ENCODE measurements at regions not wholly inside any gene's neighbourhood (a gene's known extent, or its start where the extent isn't known, plus 50 kb on each side); places are given as distances from the start of the nearest gene placed in this dataset.
A peak's percentile ranks its signal among the peaks of the same experiment; 100 is the strongest.
"Not testable (repeated sequence)": the region's sequence is repeated elsewhere in the genome, so short reads cannot be mapped to it uniquely, and the experiment has no call there.

- DNase-seq (ENCODE audit: low read depth): no peak
Measured at GRCh38 chr4:19095491-19096046, 1074.0 kb upstream of the LCORL start.

GRCh38 chr4:19093951-19094350 is 1072.4 kb upstream of the LCORL start:
- DNase-seq (ENCODE audit: low read depth): no peak

DNA sequence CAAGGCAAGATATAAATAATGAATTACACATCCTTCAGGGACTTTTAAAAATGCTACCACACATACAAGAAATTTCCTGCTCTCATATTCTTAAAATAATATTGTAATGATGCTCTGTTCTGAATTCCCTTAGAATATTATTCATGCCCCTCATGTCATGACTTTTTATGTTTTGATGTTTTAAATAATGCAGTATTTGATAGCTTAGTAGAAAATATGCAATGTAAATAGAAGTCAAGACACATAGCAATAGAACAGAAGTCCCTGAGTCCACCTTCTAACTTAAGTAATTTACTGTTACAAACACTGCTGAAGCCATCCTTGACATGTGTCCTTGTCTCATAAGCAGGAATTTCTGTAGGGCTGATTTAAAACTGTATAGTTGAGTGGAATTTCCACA is 1071.2 kb upstream of the LCORL start:
- DNase-seq (ENCODE audit: low read depth): no peak

DNA sequence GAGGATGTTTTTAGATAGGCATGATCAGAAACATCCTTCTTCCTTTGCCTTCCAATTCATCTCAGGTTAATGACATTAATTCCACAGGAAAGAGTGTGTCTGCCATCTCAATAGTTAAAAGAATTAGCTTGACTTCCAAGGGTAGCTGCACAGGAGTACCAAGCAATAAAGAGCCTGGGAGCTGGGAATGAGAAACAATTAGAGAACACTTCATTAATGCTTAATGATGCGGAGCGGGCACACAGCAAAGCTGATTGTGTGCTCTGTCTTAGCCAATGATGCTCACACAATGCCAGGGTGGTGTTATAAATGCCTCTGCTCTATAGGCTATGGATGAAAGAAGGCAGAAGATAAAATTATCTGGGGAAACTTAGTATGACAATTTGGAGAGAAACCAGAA is 1052.5 kb upstream of the LCORL start:
- DNase-seq (ENCODE audit: low read depth): no peak

- no peak for DNase-seq (ENCODE audit: low read depth)
Measured at GRCh38 chr4:19063662-19064061, 1042.1 kb upstream of the LCORL start.

- DNase-seq (ENCODE audit: low read depth): no peak
Measured at GRCh38 chr4:19054916-19055315, 1033.4 kb upstream of the LCORL start.

- no peak for DNase-seq (ENCODE audit: low read depth)
Measured at GRCh38 chr4:19051831-19052230, 1030.3 kb upstream of the LCORL start.

DNA sequence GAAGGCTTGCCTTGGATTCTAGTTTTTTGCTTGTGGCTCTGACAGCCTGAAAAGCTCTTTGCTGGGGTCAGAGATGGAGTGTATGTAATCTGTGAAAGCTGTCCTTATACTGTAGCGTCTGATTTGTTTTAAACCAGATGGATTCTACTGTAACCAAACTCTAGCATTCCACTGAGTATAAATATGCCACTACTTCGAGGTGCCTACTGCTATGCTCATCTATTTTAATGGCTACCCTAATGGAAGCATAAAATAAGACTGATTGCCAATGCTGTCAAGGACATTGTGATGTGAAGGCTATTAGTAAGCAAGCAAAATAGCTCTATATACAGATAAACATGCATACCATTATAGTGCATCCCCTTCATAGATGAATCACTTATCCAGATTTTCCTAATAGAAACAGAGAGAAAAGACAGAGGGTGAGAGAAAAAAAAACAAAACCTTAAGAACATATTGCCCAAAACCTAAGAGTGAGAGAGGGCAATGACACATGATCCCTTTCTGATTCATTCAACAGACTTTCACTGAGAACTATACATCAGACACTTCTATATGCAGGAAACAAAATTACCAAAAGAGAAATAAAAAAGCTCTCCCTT is 1025.8 kb upstream of the LCORL start:
- no peak for DNase-seq (ENCODE audit: low read depth)

DNA sequence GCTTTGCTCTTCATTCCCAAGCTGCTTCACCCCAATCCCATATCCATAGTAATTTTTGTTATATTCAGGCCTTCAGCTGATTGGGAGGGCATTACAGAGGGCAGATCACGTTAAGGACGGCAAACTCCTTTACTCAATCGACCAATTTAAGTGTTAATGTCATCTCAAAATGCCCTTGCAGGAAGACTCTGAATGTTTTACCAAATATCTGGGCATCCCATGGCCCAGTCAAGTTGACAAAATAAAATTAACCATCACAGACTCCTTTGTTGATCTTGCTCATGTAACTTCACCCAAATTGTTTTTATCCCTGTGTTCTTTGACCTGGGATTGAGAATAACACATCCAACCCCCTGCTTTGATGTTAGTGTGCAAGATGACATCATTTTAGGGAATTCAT is 1018.3 kb upstream of the LCORL start:
- no peak for DNase-seq (ENCODE audit: low read depth)

DNA sequence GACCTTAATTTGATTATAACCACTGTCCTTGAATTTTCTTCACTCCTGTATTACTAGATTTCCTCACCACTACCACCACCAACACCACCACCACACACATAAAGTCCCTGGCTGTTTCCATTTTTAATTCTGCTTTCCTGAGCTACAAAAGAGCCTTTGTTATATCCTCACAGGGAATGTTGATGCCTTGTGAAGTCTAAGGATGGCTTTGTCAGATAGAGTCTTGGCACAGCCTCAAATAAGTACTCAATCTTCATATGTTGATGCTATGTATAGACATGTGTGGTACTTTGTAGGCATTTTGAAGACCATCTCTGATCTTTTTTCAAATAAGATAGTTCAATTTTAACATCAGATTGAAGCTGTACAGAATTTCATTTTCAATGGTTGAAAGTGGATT is 1016.7 kb upstream of the LCORL start:
- DNase-seq (ENCODE audit: low read depth): no peak

DNA sequence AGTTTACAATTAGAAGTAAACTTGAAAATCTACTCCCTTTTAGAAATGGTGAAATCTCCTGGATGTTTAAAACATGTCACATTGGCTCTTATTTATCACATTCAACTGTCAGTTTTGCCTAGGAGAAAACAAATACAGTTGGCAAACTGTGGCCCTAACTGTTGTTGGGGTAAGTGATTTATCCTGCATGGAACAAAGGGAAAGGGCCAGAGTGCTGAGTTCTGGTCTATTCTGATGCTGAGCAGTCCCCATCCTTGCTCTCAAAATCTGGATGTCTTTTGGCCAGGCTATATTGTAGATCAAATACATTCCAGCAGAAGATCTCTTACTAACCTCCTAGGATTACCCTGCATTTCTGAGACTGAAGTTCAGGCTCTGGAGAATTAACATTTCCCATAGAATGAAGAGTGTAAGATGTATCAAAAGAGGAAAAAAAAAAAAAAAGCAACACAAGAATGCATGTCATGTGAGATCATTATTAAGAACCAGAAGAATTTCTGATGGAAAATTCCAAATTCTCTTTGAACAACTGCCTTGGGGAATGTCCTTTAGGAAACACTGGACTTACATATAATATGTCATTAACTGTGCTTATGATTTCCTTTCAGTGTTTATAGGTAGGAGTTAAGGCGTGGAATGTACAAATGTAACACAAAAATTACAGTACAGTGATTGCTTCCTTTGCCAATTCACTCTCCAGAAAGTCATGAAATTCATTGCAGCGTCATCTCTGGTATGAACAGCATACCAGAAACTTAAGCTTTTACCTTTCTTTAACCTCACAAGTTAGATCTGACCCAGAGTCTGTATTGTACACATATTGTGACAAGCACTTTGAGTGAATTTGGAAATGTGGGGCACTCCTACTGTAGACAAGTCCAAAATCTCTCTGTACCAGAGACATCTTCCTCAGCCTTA is 1012.5 kb upstream of the LCORL start:
- no peak for DNase-seq (ENCODE audit: low read depth)

GRCh38 chr4:19030536-19030935 is 1009.0 kb upstream of the LCORL start:
- no peak for DNase-seq (ENCODE audit: low read depth)

DNA sequence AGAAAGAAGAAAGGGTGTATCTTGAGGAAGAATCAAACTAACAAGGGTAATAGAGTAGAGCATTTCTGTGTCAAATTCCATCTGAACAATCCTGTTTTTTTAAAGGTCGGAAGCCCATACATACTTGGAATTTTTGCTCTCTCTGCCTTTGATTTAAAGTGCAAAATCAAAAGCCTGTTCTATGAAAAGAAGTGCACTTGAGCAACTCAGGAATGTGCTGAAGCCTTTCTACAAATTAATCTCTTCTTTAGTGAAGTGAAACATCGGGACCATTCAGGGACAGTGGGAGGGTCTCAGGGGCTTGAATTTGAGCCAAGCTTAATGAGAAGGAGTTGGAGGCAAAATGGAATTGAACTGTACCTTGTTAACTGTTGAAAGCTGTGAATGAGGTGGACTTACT is 1008.5 kb upstream of the LCORL start:
- DNase-seq (ENCODE audit: low read depth): no peak

GRCh38 chr4:19026281-19026680 is 1004.7 kb upstream of the LCORL start:
- peak; percentile 27 for DNase-seq (ENCODE audit: low read depth)

DNA sequence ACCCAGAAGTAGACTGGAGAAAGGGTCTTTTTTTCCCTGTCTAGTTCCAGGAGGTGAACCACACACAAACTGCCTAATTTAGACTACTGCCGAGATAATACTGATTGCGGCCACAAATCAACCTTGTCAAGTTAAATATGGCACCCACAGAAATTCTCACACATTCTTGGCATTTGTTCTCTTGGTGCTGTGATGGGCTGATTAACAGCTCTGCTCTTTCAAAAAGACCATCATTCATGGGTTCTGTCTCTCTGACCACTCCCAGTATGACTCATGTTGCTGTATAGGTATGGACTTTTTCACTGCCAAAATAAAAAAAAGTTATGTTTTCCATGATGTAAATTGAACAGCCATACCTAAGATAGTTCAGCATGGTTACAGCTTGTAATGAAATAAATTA is 1003.5 kb upstream of the LCORL start:
- DNase-seq (ENCODE audit: low read depth): peak; percentile 22

- DNase-seq (ENCODE audit: low read depth): no peak
Measured at GRCh38 chr4:19024047-19024446, 1002.5 kb upstream of the LCORL start.

GRCh38 chr4:19021617-19022016 is 1000.1 kb upstream of the LCORL start:
- DNase-seq (ENCODE audit: low read depth): no peak

- DNase-seq (ENCODE audit: low read depth): not testable (repeated sequence)
Measured at GRCh38 chr4:19016550-19016949, 995.0 kb upstream of the LCORL start.

DNA sequence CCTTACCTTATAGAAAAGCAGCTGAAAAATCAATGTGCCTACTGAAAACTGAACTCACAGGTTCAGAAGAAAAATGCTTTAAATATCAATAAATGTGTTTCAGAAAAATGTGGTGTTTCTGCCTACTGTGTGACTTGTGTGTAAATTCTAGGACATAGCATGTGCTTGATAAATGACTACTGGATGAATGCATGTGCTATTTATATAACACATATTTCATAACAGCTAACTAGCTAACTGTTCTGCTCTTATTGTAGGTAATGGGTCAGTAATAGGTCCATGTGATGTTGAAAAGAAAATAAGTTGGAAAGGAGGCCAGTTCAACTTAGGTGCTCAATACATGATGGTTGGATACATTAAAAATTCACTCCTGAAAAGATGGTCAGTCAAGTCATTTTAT is 993.0 kb upstream of the LCORL start:
- no peak for DNase-seq (ENCODE audit: low read depth)

DNA sequence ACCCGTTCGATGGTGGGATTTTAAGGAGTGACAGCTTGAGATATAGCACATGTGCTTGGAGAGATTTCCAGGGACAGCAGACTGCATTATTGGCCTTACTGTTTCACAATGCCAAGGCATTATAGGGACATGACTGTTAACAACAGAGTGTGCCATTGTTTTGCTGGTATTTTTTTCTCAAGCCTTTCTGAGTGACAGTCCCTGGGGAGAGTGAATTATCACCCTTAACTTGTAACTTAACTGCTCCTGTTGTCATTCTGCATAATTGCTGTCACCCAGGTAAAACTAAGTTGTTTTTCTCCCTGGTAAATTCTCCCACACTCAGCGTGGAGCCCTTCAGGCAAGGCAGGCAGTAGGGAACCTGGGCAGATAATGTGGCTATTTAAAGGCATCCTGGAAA is 989.2 kb upstream of the LCORL start:
- DNase-seq (ENCODE audit: low read depth): no peak

DNA sequence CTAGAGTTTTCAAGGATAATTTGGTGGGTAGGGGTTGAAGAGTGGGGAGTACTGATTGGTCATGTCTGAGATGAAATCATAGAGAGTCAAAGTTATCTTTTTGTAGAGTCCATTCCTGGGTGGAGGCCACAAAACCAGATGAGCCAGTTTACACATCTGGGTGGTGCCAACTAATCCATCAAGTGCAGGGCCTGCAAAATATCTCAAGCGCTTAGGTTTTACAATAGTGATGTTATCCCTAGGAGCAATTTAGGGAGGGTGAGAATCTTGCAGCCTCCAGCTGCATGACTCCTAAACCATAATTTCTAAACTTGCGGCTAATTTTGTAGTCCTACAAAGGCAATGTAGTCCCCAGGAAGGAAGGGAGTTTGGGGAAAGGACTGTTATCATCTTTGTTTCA is 988.3 kb upstream of the LCORL start:
- no peak for DNase-seq (ENCODE audit: low read depth)

- no peak for DNase-seq (ENCODE audit: low read depth)
Measured at GRCh38 chr4:19005211-19005610, 983.7 kb upstream of the LCORL start.

GRCh38 chr4:19002170-19002569 is 980.6 kb upstream of the LCORL start:
- DNase-seq (ENCODE audit: low read depth): peak; percentile 9
